Neural cell (in vitro differentiated cells): ENCODE measurements at regions not wholly inside any gene's neighbourhood (a gene's known extent, or its start where the extent isn't known, plus 50 kb on each side); places are given as distances from the start of the nearest gene placed in this dataset.
"Not testable (repeated sequence)": the region's sequence is repeated elsewhere in the genome, so short reads cannot be mapped to it uniquely, and the experiment has no call there.

Experiments
- EP300 ChIP-seq: fragments of 450-650 bp; conservative IDR thresholded peaks from 2 replicates; pipeline ENCODE4 v1.6.1; 2014; ENCODE audit warnings: antibody characterized with exemption, mild to moderate bottlenecking, moderate library complexity; ENCODE audit not compliant: poor library complexity, severe bottlenecking
- EZH2 ChIP-seq: fragments of 200-600, 300-800 bp; shearing (Covaris generic), sonication (generic); IDR thresholded peaks from 2 replicates; pipeline ENCODE4 v1.6.1; 2014; ENCODE audit warnings: antibody characterized with exemption, low read length, borderline replicate concordance, mild to moderate bottlenecking; ENCODE audit not compliant: insufficient read depth, poor library complexity, severe bottlenecking
- MXI1 ChIP-seq: fragments of 450-650 bp; conservative IDR thresholded peaks from 2 replicates; pipeline ENCODE4 v1.6.1; 2014; ENCODE audit warnings: antibody characterized with exemption, mild to moderate bottlenecking; ENCODE audit not compliant: poor library complexity, severe bottlenecking
- POLR2AphosphoS5 ChIP-seq: IDR thresholded peaks from 2 replicates; pipeline ENCODE4 v1.6.1; 2012
- SMC3 ChIP-seq: fragments of 450-650 bp; conservative IDR thresholded peaks from 2 replicates; pipeline ENCODE4 v1.6.1; 2014; ENCODE audit warnings: antibody characterized with exemption, mild to moderate bottlenecking, moderate library complexity; ENCODE audit not compliant: poor library complexity
- TF ChIP-seq, protein P1 (sequence below): fragments of 450-650 bp; IDR thresholded peaks from 2 replicates; pipeline ENCODE4 v1.5.1; 2014; ENCODE audit warnings: antibody characterized with exemption, mild to moderate bottlenecking, moderate library complexity; ENCODE audit not compliant: poor library complexity, severe bottlenecking
- TF ChIP-seq, protein P2 (sequence below): IDR thresholded peaks from 2 replicates; pipeline ENCODE4 v1.6.1; 2012; ENCODE audit warnings: borderline replicate concordance

DNA sequence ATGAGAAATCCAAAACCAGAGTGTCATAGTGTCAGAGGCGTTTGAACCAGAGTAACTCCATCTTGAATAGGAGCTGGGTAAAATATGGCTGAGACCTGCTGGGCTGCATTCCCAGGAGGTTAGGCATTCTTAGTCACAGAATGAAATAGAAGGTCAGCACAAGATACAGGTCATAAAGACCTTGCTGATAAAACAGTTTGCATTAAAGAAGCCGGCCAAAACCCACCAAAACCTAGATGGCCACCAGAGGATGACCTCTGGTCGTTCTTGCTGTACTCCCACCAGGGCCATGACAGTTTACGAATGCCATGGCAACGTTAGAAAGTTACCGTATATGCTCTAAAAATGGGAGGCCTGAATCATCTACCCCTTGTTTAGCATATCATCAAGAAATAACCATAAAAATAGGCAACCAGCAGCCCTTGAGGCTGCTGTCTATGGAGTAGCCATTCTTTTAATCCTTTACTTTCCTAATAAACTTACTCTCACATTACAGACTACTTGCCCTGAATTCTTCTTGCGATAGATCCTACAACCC, 67.1 kb upstream of the NANOS1 start:
- TF ChIP-seq, protein P1, sequence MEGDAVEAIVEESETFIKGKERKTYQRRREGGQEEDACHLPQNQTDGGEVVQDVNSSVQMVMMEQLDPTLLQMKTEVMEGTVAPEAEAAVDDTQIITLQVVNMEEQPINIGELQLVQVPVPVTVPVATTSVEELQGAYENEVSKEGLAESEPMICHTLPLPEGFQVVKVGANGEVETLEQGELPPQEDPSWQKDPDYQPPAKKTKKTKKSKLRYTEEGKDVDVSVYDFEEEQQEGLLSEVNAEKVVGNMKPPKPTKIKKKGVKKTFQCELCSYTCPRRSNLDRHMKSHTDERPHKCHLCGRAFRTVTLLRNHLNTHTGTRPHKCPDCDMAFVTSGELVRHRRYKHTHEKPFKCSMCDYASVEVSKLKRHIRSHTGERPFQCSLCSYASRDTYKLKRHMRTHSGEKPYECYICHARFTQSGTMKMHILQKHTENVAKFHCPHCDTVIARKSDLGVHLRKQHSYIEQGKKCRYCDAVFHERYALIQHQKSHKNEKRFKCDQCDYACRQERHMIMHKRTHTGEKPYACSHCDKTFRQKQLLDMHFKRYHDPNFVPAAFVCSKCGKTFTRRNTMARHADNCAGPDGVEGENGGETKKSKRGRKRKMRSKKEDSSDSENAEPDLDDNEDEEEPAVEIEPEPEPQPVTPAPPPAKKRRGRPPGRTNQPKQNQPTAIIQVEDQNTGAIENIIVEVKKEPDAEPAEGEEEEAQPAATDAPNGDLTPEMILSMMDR: not testable (repeated sequence)
- TF ChIP-seq EZH2, MXI1, EP300, POLR2AphosphoS5, SMC3: not testable (repeated sequence)
- TF ChIP-seq, protein P2, sequence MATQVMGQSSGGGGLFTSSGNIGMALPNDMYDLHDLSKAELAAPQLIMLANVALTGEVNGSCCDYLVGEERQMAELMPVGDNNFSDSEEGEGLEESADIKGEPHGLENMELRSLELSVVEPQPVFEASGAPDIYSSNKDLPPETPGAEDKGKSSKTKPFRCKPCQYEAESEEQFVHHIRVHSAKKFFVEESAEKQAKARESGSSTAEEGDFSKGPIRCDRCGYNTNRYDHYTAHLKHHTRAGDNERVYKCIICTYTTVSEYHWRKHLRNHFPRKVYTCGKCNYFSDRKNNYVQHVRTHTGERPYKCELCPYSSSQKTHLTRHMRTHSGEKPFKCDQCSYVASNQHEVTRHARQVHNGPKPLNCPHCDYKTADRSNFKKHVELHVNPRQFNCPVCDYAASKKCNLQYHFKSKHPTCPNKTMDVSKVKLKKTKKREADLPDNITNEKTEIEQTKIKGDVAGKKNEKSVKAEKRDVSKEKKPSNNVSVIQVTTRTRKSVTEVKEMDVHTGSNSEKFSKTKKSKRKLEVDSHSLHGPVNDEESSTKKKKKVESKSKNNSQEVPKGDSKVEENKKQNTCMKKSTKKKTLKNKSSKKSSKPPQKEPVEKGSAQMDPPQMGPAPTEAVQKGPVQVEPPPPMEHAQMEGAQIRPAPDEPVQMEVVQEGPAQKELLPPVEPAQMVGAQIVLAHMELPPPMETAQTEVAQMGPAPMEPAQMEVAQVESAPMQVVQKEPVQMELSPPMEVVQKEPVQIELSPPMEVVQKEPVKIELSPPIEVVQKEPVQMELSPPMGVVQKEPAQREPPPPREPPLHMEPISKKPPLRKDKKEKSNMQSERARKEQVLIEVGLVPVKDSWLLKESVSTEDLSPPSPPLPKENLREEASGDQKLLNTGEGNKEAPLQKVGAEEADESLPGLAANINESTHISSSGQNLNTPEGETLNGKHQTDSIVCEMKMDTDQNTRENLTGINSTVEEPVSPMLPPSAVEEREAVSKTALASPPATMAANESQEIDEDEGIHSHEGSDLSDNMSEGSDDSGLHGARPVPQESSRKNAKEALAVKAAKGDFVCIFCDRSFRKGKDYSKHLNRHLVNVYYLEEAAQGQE: not testable (repeated sequence)
